Stimulated activated CD8-positive, alpha-beta memory T cell treated with anti-CD3 and anti-CD28 coated beads, Interleukin-15, amount 100 ng/mL, for 1 hour (primary cell): ENCODE measurements at regions not wholly inside any gene's neighbourhood (a gene's known extent, or its start where the extent isn't known, plus 50 kb on each side); places are given as distances from the start of the nearest gene placed in this dataset.

Source experiments
- DNase-seq: peaks from one replicate; pipeline ENCODE4 v3.0.0-alpha.2; 2020; ENCODE audit warnings: low read depth

GRCh38 chr21:35843911-35844667 is 216.2 kb downstream of the SETD4 start:
- DNase-seq = no peak

- no peak for DNase-seq
These were observed 219.4 kb downstream of the SETD4 start for GRCh38 chr21:35840949-35841348.

GRCh38 chr21:35840197-35840799 is 220.0 kb downstream of the SETD4 start:
- peak; percentile 14 for DNase-seq

- no peak for DNase-seq
These were observed 221.2 kb downstream of the SETD4 start for GRCh38 chr21:35838987-35839763.

- DNase-seq = no peak
These were observed 222.0 kb downstream of the SETD4 start for GRCh38 chr21:35838350-35838749.

GRCh38 chr21:35833991-35834390 is 226.3 kb downstream of the SETD4 start:
- DNase-seq = no peak

GRCh38 chr21:35833388-35833787 is 226.9 kb downstream of the SETD4 start:
- DNase-seq = no peak

- no peak for DNase-seq
These were observed 229.1 kb downstream of the SETD4 start for GRCh38 chr21:35831230-35831629.

- no peak for DNase-seq
These were observed 231.3 kb downstream of the SETD4 start for GRCh38 chr21:35829067-35829466.

- no peak for DNase-seq
These were observed 232.2 kb downstream of the SETD4 start for GRCh38 chr21:35828161-35828560.

- no peak for DNase-seq
These were observed 233.3 kb downstream of the SETD4 start for GRCh38 chr21:35827004-35827403.

- DNase-seq = no peak
These were observed 234.7 kb downstream of the SETD4 start for GRCh38 chr21:35825370-35826353.

- no peak for DNase-seq
These were observed 236.2 kb downstream of the SETD4 start for GRCh38 chr21:35824136-35824535.

- DNase-seq = no peak
These were observed 241.2 kb downstream of the SETD4 start for GRCh38 chr21:35819134-35819533.

- no peak for DNase-seq
These were observed 241.7 kb downstream of the SETD4 start for GRCh38 chr21:35818597-35818996.

GRCh38 chr21:35814858-35815619 is 245.3 kb downstream of the SETD4 start:
- DNase-seq = no peak

- DNase-seq = no peak
These were observed 247.6 kb downstream of the SETD4 start for GRCh38 chr21:35812679-35813078.

GRCh38 chr21:35811191-35811806 is 249.0 kb downstream of the SETD4 start:
- no peak for DNase-seq

- DNase-seq = no peak
These were observed 249.8 kb downstream of the SETD4 start for GRCh38 chr21:35810431-35810970.

- DNase-seq = no peak
These were observed 258.9 kb downstream of the SETD4 start for GRCh38 chr21:35801391-35801790.
